Vagina (tissue), 2 donors: ENCODE measurements at regions not wholly inside any gene's neighbourhood (a gene's known extent, or its start where the extent isn't known, plus 50 kb on each side); places are given as distances from the start of the nearest gene placed in this dataset.

ENCODE experiments used
- DNase-seq, 2 donors: peaks; one replicate each; pipeline ENCODE4 v3.0.0-alpha.2; 2017; ENCODE audit errors: extremely low spot score in 2 of 2
- H3K27ac ChIP-seq: fragments of 200-600 bp; sonication (generic); one replicate; pipeline ENCODE4 v1.5.1; 2019
- H3K27me3 ChIP-seq: fragments of 200-600 bp; sonication (generic); one replicate; pipeline ENCODE4 v1.5.1; 2019
- H3K36me3 ChIP-seq, 2 donors: fragments of 200-600 bp; sonication (generic); one replicate each; pipeline ENCODE4 v1.5.1; 2017 to 2019
- H3K4me1 ChIP-seq: fragments of 200-600 bp; sonication (generic); one replicate; pipeline ENCODE4 v1.5.1; 2019
- H3K4me3 ChIP-seq, 2 donors: fragments of 200-600 bp; sonication (generic); 1 replicate in 1 of 2; 2 replicates in 1 of 2; pipeline ENCODE4 v1.5.1; 2016 to 2019
- H3K9me3 ChIP-seq: fragments of 200-600 bp; sonication (generic); one replicate; pipeline ENCODE4 v1.5.1; 2019
- CTCF ChIP-seq, 3 experiments: fragments of 450-650 bp in 2 of 3; fragments of 200-600 bp in 1 of 3; sonication (generic) in 1 of 3; IDR thresholded peaks; one replicate each; pipeline ENCODE4 v1.5.1; 2017 to 2019; ENCODE audit warnings: antibody characterized with exemption in 3 of 3, mild to moderate bottlenecking in 2 of 3, moderate library complexity in 2 of 3
- POLR2A ChIP-seq, 2 donors: fragments of 450-650 bp; IDR thresholded peaks; one replicate each; pipeline ENCODE4 v1.6.1; 2017; ENCODE audit warnings: antibody characterized with exemption in 2 of 2, mild to moderate bottlenecking in 2 of 2, moderate library complexity in 2 of 2
- POLR2AphosphoS5 ChIP-seq, 2 donors: sonication (generic); formaldehyde crosslinking; IDR thresholded peaks; one replicate each; pipeline ENCODE4 v1.9.0; 2017; ENCODE audit warnings: antibody characterized with exemption in 2 of 2, mild to moderate bottlenecking in 2 of 2, low read depth in 1 of 2; ENCODE audit not compliant: insufficient read depth in 1 of 2
- intact Hi-C: fragments of 100-400 bp; cut with DNase I; formaldehyde crosslinking; loops from one replicate; pipeline ENCODE4 v1.15.1; 2023

GRCh38 chrX:7225338-7225737 lies 77.4 kb upstream of the PUDP start:
- intact Hi-C loops = no loop called here

GRCh38 chrX:7223271-7223670 lies 75.3 kb upstream of the PUDP start:
- no peaks in the 10 kb centered on the region for H3K9me3 ChIP-seq
- no peaks in the 10 kb centered on the region for H3K27me3 ChIP-seq
- H3K4me3 ChIP-seq = no peak overlapping the region
- TF ChIP-seq POLR2AphosphoS5 (IDR thresholded peaks at IDR 0.05; ENCODE audit: insufficient read depth in 1 of 2, low read depth in 1 of 2) (no peak), CTCF (IDR thresholded peaks at IDR 0.05) (no peak), POLR2A (IDR thresholded peaks at IDR 0.05) (no peak)
- no peak overlapping the region for H3K27ac ChIP-seq
- DNase-seq = no peak
- H3K36me3 ChIP-seq = no peaks in the 10 kb centered on the region
- intact Hi-C loops = no loop called here
- H3K4me1 ChIP-seq = no peaks in the 10 kb centered on the region

More at GRCh38 chrX:7225338-7225737, 77.4 kb upstream of the PUDP start:
- H3K4me3 ChIP-seq = no peak overlapping the region
- H3K27me3 ChIP-seq = no peaks in the 10 kb centered on the region
- H3K27ac ChIP-seq = no peak overlapping the region
- no peak for DNase-seq
- no peaks in the 10 kb centered on the region for H3K9me3 ChIP-seq
- H3K36me3 ChIP-seq = no peaks in the 10 kb centered on the region
- H3K4me1 ChIP-seq = no peaks in the 10 kb centered on the region
- no peak for TF ChIP-seq CTCF (IDR thresholded peaks at IDR 0.05)
- TF ChIP-seq POLR2A (IDR thresholded peaks at IDR 0.05) = no peak
- no peak for TF ChIP-seq POLR2AphosphoS5 (IDR thresholded peaks at IDR 0.05; ENCODE audit: insufficient read depth in 1 of 2, low read depth in 1 of 2)

DNA sequence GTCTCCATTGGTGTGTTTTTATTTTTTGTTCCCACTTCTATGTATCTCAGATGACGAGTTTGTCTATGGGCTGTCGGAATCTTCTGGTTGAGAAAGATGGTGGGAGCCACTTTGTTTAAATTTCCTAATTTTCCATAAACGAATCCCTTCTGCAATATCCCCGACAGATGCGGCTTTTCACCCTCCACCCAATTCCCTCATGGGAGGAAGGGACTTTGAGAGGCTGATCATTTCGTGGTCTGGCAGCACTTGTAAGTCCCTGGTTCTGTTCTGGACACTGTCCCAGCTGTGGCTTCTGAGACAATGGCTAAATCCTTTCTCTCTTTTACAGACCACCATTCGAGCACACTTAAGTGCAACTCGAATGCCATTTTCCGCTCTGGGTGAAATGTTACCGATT lies 72.2 kb upstream of the PUDP start:
- Histone ChIP-seq H3K36me3 (no peaks in the 10 kb centered on the region), H3K27me3 (no peaks in the 10 kb centered on the region), H3K9me3 (no peaks in the 10 kb centered on the region), H3K4me3 (no peak overlapping the region), H3K4me1 (no peaks in the 10 kb centered on the region), H3K27ac (no peak overlapping the region)
- intact Hi-C loops = no loop called here
- TF ChIP-seq CTCF (IDR thresholded peaks at IDR 0.05) = no peak
- no peak for TF ChIP-seq POLR2A (IDR thresholded peaks at IDR 0.05)
- no peak for TF ChIP-seq POLR2AphosphoS5 (IDR thresholded peaks at IDR 0.05; ENCODE audit: insufficient read depth in 1 of 2, low read depth in 1 of 2)
- no peak for DNase-seq

DNA sequence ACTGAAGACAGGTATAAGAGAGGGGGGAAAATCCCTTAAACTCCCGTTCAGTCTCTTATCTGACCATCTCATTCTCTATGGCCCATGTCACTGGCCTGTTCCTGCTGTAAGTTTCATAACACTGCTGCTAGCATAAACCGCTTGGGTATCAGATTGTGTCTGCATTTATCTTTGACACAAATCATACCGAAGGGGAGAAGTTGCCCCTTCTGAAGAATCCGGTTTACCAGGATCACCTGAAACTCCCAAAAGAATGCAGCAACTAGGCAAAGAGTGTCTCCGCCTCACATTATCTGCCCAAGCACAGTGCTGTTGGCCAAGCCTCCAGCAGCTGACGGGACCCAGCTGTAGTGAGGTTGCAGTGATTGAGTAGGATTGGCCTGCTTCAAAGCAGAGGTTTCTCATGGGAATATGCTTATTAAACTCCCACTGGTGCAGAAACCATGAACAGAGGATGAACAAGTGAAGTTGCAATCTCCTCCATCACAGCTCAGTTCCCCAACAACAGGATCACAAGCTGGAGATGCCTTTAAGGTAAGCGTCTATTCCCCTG lies 71.3 kb upstream of the PUDP start:
- TF ChIP-seq CTCF (IDR thresholded peaks at IDR 0.05) (no peak), POLR2A (IDR thresholded peaks at IDR 0.05) (no peak), POLR2AphosphoS5 (IDR thresholded peaks at IDR 0.05; ENCODE audit: insufficient read depth in 1 of 2, low read depth in 1 of 2) (no peak)

GRCh38 chrX:7218321-7219152 lies 70.6 kb upstream of the PUDP start:
- no peak overlapping the region for H3K27ac ChIP-seq
- H3K27me3 ChIP-seq = no peaks in the 10 kb centered on the region
- DNase-seq = no peak
- H3K4me3 ChIP-seq = no peak overlapping the region
- no peaks in the 10 kb centered on the region for H3K36me3 ChIP-seq
- no peaks in the 10 kb centered on the region for H3K9me3 ChIP-seq
- H3K4me1 ChIP-seq = no peaks in the 10 kb centered on the region
- TF ChIP-seq CTCF (IDR thresholded peaks at IDR 0.05) = no peak
- no peak for TF ChIP-seq POLR2A (IDR thresholded peaks at IDR 0.05)
- TF ChIP-seq POLR2AphosphoS5 (IDR thresholded peaks at IDR 0.05; ENCODE audit: insufficient read depth in 1 of 2, low read depth in 1 of 2) = no peak
- intact Hi-C loops = no loop called here

More for the DNA sequence above, 71.3 kb upstream of the PUDP start:
- H3K36me3 ChIP-seq = no peaks in the 10 kb centered on the region
- H3K4me1 ChIP-seq = no peaks in the 10 kb centered on the region
- no peaks in the 10 kb centered on the region for H3K27me3 ChIP-seq
- no peaks in the 10 kb centered on the region for H3K9me3 ChIP-seq
- intact Hi-C loops = no loop called here
- no peak for DNase-seq
- no peak overlapping the region for H3K4me3 ChIP-seq
- H3K27ac ChIP-seq = no peak overlapping the region
